ENCODE measurements at regions not wholly inside any gene's neighbourhood (a gene's known extent, or its start where the extent isn't known, plus 50 kb on each side); places are given as distances from the start of the nearest gene placed in this dataset.

- no peak for TF ChIP-seq CTCF (IDR thresholded peaks at IDR 0.05; ENCODE audit: low read depth, low read length)
- Histone ChIP-seq H3K36me3 (no peaks in the 10 kb centered on the region), H3K4me3 (no peak overlapping the region), H3K27me3 (peaks cover 20% of the 10 kb centered on the region), H3K27ac (no peak overlapping the region), H3K4me1 (ENCODE audit: low read depth) (no peaks in the 10 kb centered on the region), H3K9me3 (ENCODE audit: low read depth) (no peaks in the 10 kb centered on the region)
- no peak for DNase-seq (ENCODE audit: low read depth in 1 of 2, low spot score in 1 of 2)
Measured at GRCh38 chr18:47558110-47558750, 306.8 kb upstream of the SKOR2 start.

- H3K4me3 ChIP-seq: no peak overlapping the region
- no peak overlapping the region for H3K27ac ChIP-seq
- no peak for TF ChIP-seq CTCF (IDR thresholded peaks at IDR 0.05; ENCODE audit: low read depth, low read length)
- DNase-seq (ENCODE audit: low read depth in 1 of 2, low spot score in 1 of 2): no peak
- peaks cover 20% of the 10 kb centered on the region for H3K27me3 ChIP-seq
- H3K36me3 ChIP-seq: no peaks in the 10 kb centered on the region
- H3K9me3 ChIP-seq (ENCODE audit: low read depth): no peaks in the 10 kb centered on the region
- no peaks in the 10 kb centered on the region for H3K4me1 ChIP-seq (ENCODE audit: low read depth)
Measured at GRCh38 chr18:47557160-47557559, 305.7 kb upstream of the SKOR2 start.

GRCh38 chr18:47552783-47553182 is 301.3 kb upstream of the SKOR2 start:
- Histone ChIP-seq H3K9me3 (ENCODE audit: low read depth) (no peaks in the 10 kb centered on the region), H3K4me1 (ENCODE audit: low read depth) (no peaks in the 10 kb centered on the region), H3K4me3 (no peak overlapping the region), H3K27ac (no peak overlapping the region), H3K27me3 (no peaks in the 10 kb centered on the region), H3K36me3 (no peaks in the 10 kb centered on the region)
- no peak for TF ChIP-seq CTCF (IDR thresholded peaks at IDR 0.05; ENCODE audit: low read depth, low read length)
- DNase-seq (ENCODE audit: low read depth in 1 of 2, low spot score in 1 of 2): no peak

GRCh38 chr18:47550611-47551010 is 299.2 kb upstream of the SKOR2 start:
- no peak for DNase-seq (ENCODE audit: low read depth in 1 of 2, low spot score in 1 of 2)
- Histone ChIP-seq H3K4me3 (no peak overlapping the region), H3K36me3 (no peaks in the 10 kb centered on the region), H3K27ac (no peak overlapping the region), H3K9me3 (ENCODE audit: low read depth) (no peaks in the 10 kb centered on the region), H3K27me3 (peaks cover 4% of the 10 kb centered on the region), H3K4me1 (ENCODE audit: low read depth) (no peaks in the 10 kb centered on the region)
- TF ChIP-seq CTCF (IDR thresholded peaks at IDR 0.05; ENCODE audit: low read depth, low read length): no peak

- TF ChIP-seq CTCF (IDR thresholded peaks at IDR 0.05; ENCODE audit: low read depth, low read length): no peak
- Histone ChIP-seq H3K27ac (no peak overlapping the region), H3K4me1 (ENCODE audit: low read depth) (no peaks in the 10 kb centered on the region), H3K36me3 (no peaks in the 10 kb centered on the region), H3K27me3 (peaks cover 4% of the 10 kb centered on the region), H3K4me3 (no peak overlapping the region), H3K9me3 (ENCODE audit: low read depth) (no peaks in the 10 kb centered on the region)
- DNase-seq (ENCODE audit: low read depth in 1 of 2, low spot score in 1 of 2): no peak
Measured at GRCh38 chr18:47549021-47549540, 297.6 kb upstream of the SKOR2 start.
